PC-9 (cell line): ENCODE measurements at regions not wholly inside any gene's neighbourhood (a gene's known extent, or its start where the extent isn't known, plus 50 kb on each side); places are given as distances from the start of the nearest gene placed in this dataset.

Experiments
- BruUV-seq: library from RNA; stranded (reverse); fragments of 400-500 nt; replicated peaks from 2 replicates; lab custom pipeline; 2021; lab: Mats Ljungman, UMichigan
- CTCF ChIA-PET: fragments of 300-600 bp; sonication (Branson Sonifier 250); formaldehyde crosslinking; loops from one replicate; lab custom pipeline; 2022; ENCODE audit warnings: antibody characterized with exemption; lab: Charles Lee
- POLR2A ChIA-PET: fragments of 300-600 bp; sonication (Branson Sonifier 250); formaldehyde crosslinking; loops from one replicate; lab custom pipeline; 2022; ENCODE audit warnings: antibody characterized with exemption; ENCODE audit not compliant: unreplicated experiment; lab: Charles Lee
- DNase-seq, 2 experiments: peaks; one replicate each; pipeline versions ENCODE4 v3.0.0 to v3.0.0-alpha.2; 2015 to 2022; ENCODE audit warnings: mixed read lengths in 1 of 2
- H2AFZ ChIP-seq: fragments of 200-600 bp; sonication (generic); 2 replicates; pipeline ENCODE4 v1.8.1; 2017; ENCODE audit warnings: antibody characterized with exemption
- H3F3A ChIP-seq: fragments of 200-600 bp; sonication (generic); 2 replicates; pipeline ENCODE4 v1.8.1; 2017; ENCODE audit warnings: antibody characterized with exemption, mild to moderate bottlenecking, low read depth; ENCODE audit not compliant: insufficient read depth
- H3K27ac ChIP-seq: fragments of 200-600 bp; sonication (generic); 2 replicates; pipeline ENCODE4 v1.6.1; 2016; ENCODE audit warnings: mixed run types
- H3K27me3 ChIP-seq: fragments of 200-600 bp; sonication (generic); 2 replicates; pipeline ENCODE4 v1.6.1; 2016; ENCODE audit warnings: low read depth, mixed run types; ENCODE audit not compliant: insufficient read depth
- H3K36me3 ChIP-seq: fragments of 200-600 bp; sonication (generic); 2 replicates; pipeline ENCODE4 v1.6.1; 2016; ENCODE audit warnings: low read depth, mixed run types
- H3K4me1 ChIP-seq: fragments of 200-600 bp; sonication (generic); replicated peaks from 2 replicates; pipeline ENCODE4 v1.6.1; 2016; ENCODE audit warnings: mixed run types; ENCODE audit not compliant: insufficient read depth
- H3K4me2 ChIP-seq: fragments of 200-600 bp; sonication (generic); 2 replicates; pipeline ENCODE4 v1.6.1; 2017; ENCODE audit warnings: mixed run types
- H3K4me3 ChIP-seq: fragments of 200-600 bp; sonication (generic); 2 replicates; pipeline ENCODE4 v1.6.1; 2016; ENCODE audit warnings: mixed run types
- H3K79me2 ChIP-seq: fragments of 200-600 bp; sonication (generic); 2 replicates; pipeline ENCODE4 v1.6.1; 2017; ENCODE audit warnings: low read depth, mixed run types
- H3K9me2 ChIP-seq: fragments of 200-600 bp; sonication (generic); 2 replicates; pipeline ENCODE4 v1.8.1; 2017; ENCODE audit warnings: mild to moderate bottlenecking; ENCODE audit not compliant: insufficient read depth
- H3K9me3 ChIP-seq: fragments of 200-600 bp; sonication (generic); 2 replicates; pipeline ENCODE4 v1.8.1; 2016; ENCODE audit warnings: low read depth; ENCODE audit not compliant: insufficient read depth
- H4K20me1 ChIP-seq: fragments of 200-600 bp; sonication (generic); 2 replicates; pipeline ENCODE4 v1.8.1; 2017; ENCODE audit not compliant: insufficient read depth
- CTCF ChIP-seq: fragments of 200-600 bp; sonication (generic); conservative IDR thresholded peaks from 2 replicates; pipeline ENCODE4 v1.6.1; 2017; ENCODE audit warnings: mixed run types, antibody characterized with exemption, mild to moderate bottlenecking, moderate library complexity
- EZH2 ChIP-seq: fragments of 200-600 bp; sonication (generic); IDR thresholded peaks from 2 replicates; pipeline ENCODE4 v1.8.0; 2017; ENCODE audit warnings: antibody characterized with exemption, low read depth
- intact Hi-C: fragments of 100-400 bp; cut with micrococcal nuclease; formaldehyde crosslinking; loops from one replicate; pipeline ENCODE4 v1.10.0; 2022; ENCODE audit not compliant: unreplicated experiment

GRCh38 chr10:106083572-106083971, 1080.9 kb downstream of the SORCS1 start:
- Histone ChIP-seq H3K27ac (no peak overlapping the region), H3F3A (no peaks in the 10 kb centered on the region), H3K9me3 (no peaks in the 10 kb centered on the region), H2AFZ (no peak overlapping the region), H3K4me1 (no peaks in the 10 kb centered on the region), H3K9me2 (no peaks in the 10 kb centered on the region), H3K79me2 (no peaks in the 10 kb centered on the region), H4K20me1 (no peaks in the 10 kb centered on the region), H3K27me3 (no peaks in the 10 kb centered on the region), H3K4me2 (no peak overlapping the region), H3K36me3 (no peaks in the 10 kb centered on the region), H3K4me3 (no peak overlapping the region)
- CTCF ChIA-PET: no interaction called here
- TF ChIP-seq EZH2: no peak
- TF ChIP-seq CTCF: no peak
- intact Hi-C loops: no loop called here
- POLR2A ChIA-PET: no interaction called here
- BruUV-seq: no TSS peak
- DNase-seq: no peak

GRCh38 chr10:106082865-106083264, 1081.6 kb downstream of the SORCS1 start:
- Histone ChIP-seq H4K20me1 (no peaks in the 10 kb centered on the region), H3K9me3 (no peaks in the 10 kb centered on the region), H3K27ac (no peak overlapping the region), H3K4me2 (no peak overlapping the region), H3K27me3 (no peaks in the 10 kb centered on the region), H3K79me2 (no peaks in the 10 kb centered on the region), H3K4me3 (no peak overlapping the region), H2AFZ (no peak overlapping the region), H3K9me2 (no peaks in the 10 kb centered on the region), H3K36me3 (no peaks in the 10 kb centered on the region), H3K4me1 (no peaks in the 10 kb centered on the region), H3F3A (no peaks in the 10 kb centered on the region)
- ChIA-PET CTCF (no interaction called here), POLR2A (no interaction called here)
- no peak for TF ChIP-seq EZH2
- intact Hi-C loops: no loop called here
- no peak for DNase-seq
- BruUV-seq: no TSS peak

- POLR2A ChIA-PET: no interaction called here
- Histone ChIP-seq H3K9me3 (no peaks in the 10 kb centered on the region), H3K4me1 (no peaks in the 10 kb centered on the region), H3K27ac (no peak overlapping the region), H4K20me1 (no peaks in the 10 kb centered on the region), H3K4me2 (no peak overlapping the region), H3K79me2 (no peaks in the 10 kb centered on the region), H3K9me2 (no peaks in the 10 kb centered on the region), H3K27me3 (no peaks in the 10 kb centered on the region), H3K4me3 (no peak overlapping the region), H2AFZ (no peak overlapping the region), H3F3A (no peaks in the 10 kb centered on the region), H3K36me3 (no peaks in the 10 kb centered on the region)
- no peak for DNase-seq
- intact Hi-C loops: no loop called here
- no peak for TF ChIP-seq CTCF
- TF ChIP-seq EZH2: no peak
- CTCF ChIA-PET: no interaction called here
- BruUV-seq: no TSS peak
Measured at GRCh38 chr10:106078895-106079576, 1085.5 kb downstream of the SORCS1 start.

GRCh38 chr10:106076496-106076895, 1088.0 kb downstream of the SORCS1 start:
- no TSS peak for BruUV-seq
- intact Hi-C loops: no loop called here
- H3K4me3 ChIP-seq: no peak overlapping the region
- no peaks in the 10 kb centered on the region for H3K4me1 ChIP-seq
- CTCF ChIA-PET: no interaction called here
- TF ChIP-seq CTCF (no peak), EZH2 (no peak)
- no peaks in the 10 kb centered on the region for H3K79me2 ChIP-seq
- POLR2A ChIA-PET: no interaction called here
- H3F3A ChIP-seq: no peaks in the 10 kb centered on the region
- no peaks in the 10 kb centered on the region for H3K9me2 ChIP-seq
- H4K20me1 ChIP-seq: no peaks in the 10 kb centered on the region
- no peak for DNase-seq
- no peaks in the 10 kb centered on the region for H3K36me3 ChIP-seq
- no peak overlapping the region for H3K27ac ChIP-seq
- no peaks in the 10 kb centered on the region for H3K27me3 ChIP-seq
- no peak overlapping the region for H3K4me2 ChIP-seq
- no peak overlapping the region for H2AFZ ChIP-seq
- no peaks in the 10 kb centered on the region for H3K9me3 ChIP-seq
